Neural crest cell (in vitro differentiated cells): ENCODE measurements at regions not wholly inside any gene's neighbourhood (a gene's known extent, or its start where the extent isn't known, plus 50 kb on each side); places are given as distances from the start of the nearest gene placed in this dataset.

Source experiments
- DNase-seq: peaks from one replicate; pipeline ENCODE4 v3.0.0; 2021; ENCODE audit warnings: low read depth, mixed read lengths, low spot score
- H3K27ac Mint-ChIP-seq: one replicate; pipeline ENCODE4 v1.8.0; 2021; ENCODE audit warnings: mild to moderate bottlenecking, mixed read lengths; ENCODE audit not compliant: unreplicated experiment
- H3K27me3 Mint-ChIP-seq: 2 replicates; pipeline ENCODE4 v1.8.0; 2021; ENCODE audit warnings: low read depth, mild to moderate bottlenecking, mixed read lengths
- H3K36me3 Mint-ChIP-seq: 2 replicates; pipeline ENCODE4 v1.8.0; 2021; ENCODE audit warnings: low read depth, mild to moderate bottlenecking, mixed read lengths
- H3K4me1 Mint-ChIP-seq: 2 replicates; pipeline ENCODE4 v1.8.0; 2021; ENCODE audit warnings: mixed read lengths
- H3K4me3 Mint-ChIP-seq: one replicate; pipeline ENCODE4 v1.8.0; 2021; ENCODE audit warnings: mild to moderate bottlenecking, mixed read lengths
- H3K9me3 Mint-ChIP-seq: 2 replicates; pipeline ENCODE4 v1.8.0; 2021; ENCODE audit warnings: mixed read lengths
- CTCF ChIP-seq: fragments of 200-600 bp; sonication (generic); conservative IDR thresholded peaks from 2 replicates; pipeline ENCODE4 v1.5.0; 2021; ENCODE audit warnings: antibody characterized with exemption, mild to moderate bottlenecking

GRCh38 chr17:34820922-34821321 lies 140.3 kb downstream of the CCT6B start:
- H3K27ac Mint-ChIP-seq: no peak overlapping the region
- H3K4me3 Mint-ChIP-seq: no peak overlapping the region
- no peaks in the 10 kb centered on the region for H3K36me3 Mint-ChIP-seq
- no peak for TF ChIP-seq CTCF
- no peak for DNase-seq
- H3K4me1 Mint-ChIP-seq: peaks cover 24% of the 10 kb centered on the region
- no peaks in the 10 kb centered on the region for H3K9me3 Mint-ChIP-seq
- H3K27me3 Mint-ChIP-seq: peaks cover 11% of the 10 kb centered on the region

- Mint-ChIP-seq H3K4me1 (peaks cover 24% of the 10 kb centered on the region), H3K4me3 (no peak overlapping the region), H3K27ac (peak overlapping the region; percentile 73), H3K9me3 (no peaks in the 10 kb centered on the region), H3K36me3 (no peaks in the 10 kb centered on the region), H3K27me3 (peaks cover 11% of the 10 kb centered on the region)
- no peak for DNase-seq
- TF ChIP-seq CTCF: no peak
Measured at GRCh38 chr17:34820248-34820801, 140.9 kb downstream of the CCT6B start.

DNA sequence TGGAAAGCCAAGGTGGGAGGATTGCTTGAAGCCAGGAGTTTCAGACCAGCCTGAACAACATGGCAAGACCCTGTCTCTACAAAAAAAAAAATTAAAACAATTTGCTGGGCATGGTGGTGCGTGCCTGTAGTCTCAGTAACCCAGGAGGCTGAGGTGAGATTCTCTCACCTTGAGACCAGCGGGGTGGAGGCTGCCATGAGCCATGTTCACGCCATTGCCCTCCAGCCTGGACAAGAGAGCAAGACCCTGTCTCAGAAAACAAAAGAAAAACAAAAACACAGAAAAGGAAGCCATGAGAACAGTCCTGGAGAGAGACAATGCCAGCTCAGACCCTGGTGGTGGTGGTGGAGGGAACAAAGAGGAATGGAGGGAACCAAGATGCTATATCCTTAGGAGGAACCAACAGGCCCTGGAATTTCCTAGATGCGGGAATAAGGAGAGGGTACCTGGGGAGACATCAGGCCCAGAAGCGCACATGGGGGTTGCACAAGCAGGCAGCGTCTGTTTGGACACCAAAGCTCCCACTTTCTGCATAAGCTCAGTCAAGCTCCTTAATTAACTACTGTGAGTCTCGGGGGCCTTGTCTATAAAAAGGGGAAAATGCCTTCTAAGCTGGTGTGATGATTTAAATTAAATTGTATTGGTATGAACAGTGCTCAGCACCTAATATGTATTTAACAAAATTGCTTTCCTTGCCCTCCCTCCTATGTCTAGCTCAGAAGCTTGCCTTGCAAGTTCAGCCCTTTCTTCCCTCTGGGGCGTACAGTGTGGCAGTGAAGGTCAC lies 143.8 kb downstream of the CCT6B start:
- no peaks in the 10 kb centered on the region for H3K9me3 Mint-ChIP-seq
- peaks cover 4% of the 10 kb centered on the region for H3K27me3 Mint-ChIP-seq
- no peak for TF ChIP-seq CTCF
- H3K4me3 Mint-ChIP-seq: no peak overlapping the region
- H3K4me1 Mint-ChIP-seq: peaks cover 24% of the 10 kb centered on the region
- no peak overlapping the region for H3K27ac Mint-ChIP-seq
- no peak for DNase-seq
- no peaks in the 10 kb centered on the region for H3K36me3 Mint-ChIP-seq

DNA sequence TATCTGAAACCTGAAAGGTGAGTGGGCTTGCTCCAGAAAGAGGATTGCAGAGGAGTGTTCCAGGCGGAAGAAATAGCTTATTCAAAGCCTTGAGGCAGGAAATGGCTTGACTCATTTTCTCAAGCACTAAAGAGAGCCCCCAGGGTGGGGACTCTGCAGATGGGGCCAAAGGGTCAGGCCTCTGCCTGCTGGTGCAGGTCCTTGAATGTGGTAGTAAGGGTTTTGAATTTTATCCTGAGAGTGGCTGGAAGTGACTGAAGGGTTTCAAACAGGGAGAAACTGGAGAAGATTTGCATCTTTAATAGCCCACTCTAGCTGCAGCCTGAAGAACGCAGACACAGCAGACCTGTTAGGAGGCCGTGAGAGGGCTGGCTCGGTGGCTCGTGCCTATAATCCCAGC lies 144.4 kb downstream of the CCT6B start:
- H3K27me3 Mint-ChIP-seq: peaks cover 4% of the 10 kb centered on the region
- no peak for TF ChIP-seq CTCF

GRCh38 chr17:34813290-34813689 lies 148.0 kb downstream of the CCT6B start:
- H3K27me3 Mint-ChIP-seq: peaks cover 4% of the 10 kb centered on the region
- no peak for TF ChIP-seq CTCF
- H3K4me1 Mint-ChIP-seq: peaks cover 16% of the 10 kb centered on the region
- DNase-seq: no peak
- no peak overlapping the region for H3K4me3 Mint-ChIP-seq
- no peak overlapping the region for H3K27ac Mint-ChIP-seq
- no peaks in the 10 kb centered on the region for H3K36me3 Mint-ChIP-seq
- H3K9me3 Mint-ChIP-seq: no peaks in the 10 kb centered on the region

More for the DNA sequence above, 144.4 kb downstream of the CCT6B start:
- no peak overlapping the region for H3K4me3 Mint-ChIP-seq
- DNase-seq: no peak
- peaks cover 24% of the 10 kb centered on the region for H3K4me1 Mint-ChIP-seq
- no peaks in the 10 kb centered on the region for H3K36me3 Mint-ChIP-seq
- no peaks in the 10 kb centered on the region for H3K9me3 Mint-ChIP-seq
- H3K27ac Mint-ChIP-seq: no peak overlapping the region
